GM23338 (cell line): ENCODE measurements at regions not wholly inside any gene's neighbourhood (a gene's known extent, or its start where the extent isn't known, plus 50 kb on each side); places are given as distances from the start of the nearest gene placed in this dataset.

ENCODE experiments used
- ATAC-seq: fragments of 200-7000 bp; cut with Tn5 transposase; 3 replicates; pipeline ENCODE4 v1.9.1; 2020
- DNase-seq: peaks from one replicate; pipeline ENCODE4 v3.0.0-alpha.2; 2015; ENCODE audit warnings: low spot score
- H2AFZ ChIP-seq: fragments of 200-600 bp; sonication (generic); 2 replicates; pipeline ENCODE4 v1.8.0; 2016; ENCODE audit warnings: antibody characterized with exemption, mild to moderate bottlenecking, moderate library complexity
- H3F3A ChIP-seq: fragments of 200-600 bp; sonication (generic); replicated peaks from 2 replicates; pipeline ENCODE4 v1.8.0; 2017; ENCODE audit warnings: antibody characterized with exemption, mixed run types, low read depth
- H3K27ac ChIP-seq: fragments of 200-600 bp; sonication (generic); 2 replicates; pipeline ENCODE4 v1.6.1; 2016; ENCODE audit warnings: low read depth
- H3K27me3 ChIP-seq: fragments of 200-600 bp; sonication (generic); 2 replicates; pipeline ENCODE4 v1.8.0; 2016; ENCODE audit warnings: mild to moderate bottlenecking, mixed run types, moderate library complexity; ENCODE audit not compliant: insufficient read depth
- H3K36me3 ChIP-seq: fragments of 200-600 bp; sonication (generic); 2 replicates; pipeline ENCODE4 v1.8.0; 2016; ENCODE audit warnings: mild to moderate bottlenecking; ENCODE audit not compliant: insufficient read depth
- H3K4me1 ChIP-seq: fragments of 200-600 bp; sonication (generic); 2 replicates; pipeline ENCODE4 v1.8.0; 2016; ENCODE audit warnings: mild to moderate bottlenecking, moderate library complexity; ENCODE audit not compliant: insufficient read depth
- H3K4me2 ChIP-seq: fragments of 200-600 bp; sonication (generic); 2 replicates; pipeline ENCODE4 v1.7.1; 2017; ENCODE audit warnings: mixed run types
- H3K4me3 ChIP-seq: fragments of 200-600 bp; sonication (generic); 2 replicates; pipeline ENCODE4 v1.6.1; 2016; ENCODE audit warnings: mixed run types
- H3K79me2 ChIP-seq: fragments of 200-600 bp; sonication (generic); replicated peaks from 2 replicates; pipeline ENCODE4 v1.8.0; 2017; ENCODE audit warnings: mild to moderate bottlenecking; ENCODE audit not compliant: insufficient read depth
- H3K9me2 ChIP-seq: fragments of 200-600 bp; sonication (generic); 2 replicates; pipeline ENCODE4 v1.8.0; 2017; ENCODE audit not compliant: insufficient read depth
- H4K20me1 ChIP-seq: fragments of 200-600 bp; sonication (generic); replicated peaks from 2 replicates; pipeline ENCODE4 v1.8.0; 2017; ENCODE audit warnings: mild to moderate bottlenecking; ENCODE audit not compliant: insufficient read depth
- H3K27ac Mint-ChIP-seq: 2 replicates; pipeline ENCODE4 v1.8.0; 2020; ENCODE audit warnings: inconsistent platforms, mild to moderate bottlenecking, moderate library complexity, mixed read lengths
- H3K27me3 Mint-ChIP-seq: 3 replicates; pipeline ENCODE4 v1.8.0; 2022; ENCODE audit warnings: low read depth, mild to moderate bottlenecking, moderate library complexity, mixed read lengths, inconsistent platforms; ENCODE audit not compliant: insufficient read depth, poor library complexity
- H3K36me3 Mint-ChIP-seq: 3 replicates; pipeline ENCODE4 v1.8.0; 2021; ENCODE audit warnings: low read depth, mild to moderate bottlenecking, inconsistent platforms, moderate library complexity, mixed read lengths
- H3K4me1 Mint-ChIP-seq: 3 replicates; pipeline ENCODE4 v1.8.0; 2020; ENCODE audit warnings: mild to moderate bottlenecking, inconsistent platforms, mixed read lengths
- H3K4me3 Mint-ChIP-seq: 3 replicates; pipeline ENCODE4 v1.8.0; 2021; ENCODE audit warnings: moderate library complexity, mild to moderate bottlenecking, inconsistent platforms, mixed read lengths
- H3K9me3 Mint-ChIP-seq: 3 replicates; pipeline ENCODE4 v1.8.0; 2020; ENCODE audit warnings: moderate library complexity, mild to moderate bottlenecking, inconsistent platforms, mixed read lengths
- ETS1 ChIP-seq: IDR thresholded peaks from 2 replicates; pipeline ENCODE4 v1.6.1; 2016; ENCODE audit warnings: antibody characterized with exemption
- EZH2 ChIP-seq: fragments of 200-600 bp; sonication (generic); IDR thresholded peaks from one replicate; pipeline ENCODE4 v1.8.0; 2017; ENCODE audit warnings: antibody characterized with exemption, mild to moderate bottlenecking, low read depth; ENCODE audit not compliant: unreplicated experiment
- EZH2phosphoT487 ChIP-seq: fragments of 200-600 bp; sonication (generic); IDR thresholded peaks from one replicate; pipeline ENCODE4 v1.8.1; 2018; ENCODE audit warnings: antibody characterized with exemption; ENCODE audit not compliant: unreplicated experiment
- JUNB ChIP-seq: IDR thresholded peaks from one replicate; pipeline ENCODE4 v1.6.1; 2016; ENCODE audit warnings: antibody characterized with exemption; ENCODE audit not compliant: unreplicated experiment
- NANOG ChIP-seq: IDR thresholded peaks from 2 replicates; pipeline ENCODE4 v1.6.1; 2016; ENCODE audit warnings: antibody characterized with exemption, borderline replicate concordance
- POLR2AphosphoS5 ChIP-seq: IDR thresholded peaks from 2 replicates; pipeline ENCODE4 v1.6.1; 2016; ENCODE audit warnings: antibody characterized with exemption, low read depth
- STAT1 ChIP-seq: IDR thresholded peaks from one replicate; pipeline ENCODE4 v1.6.1; 2016; ENCODE audit warnings: antibody characterized with exemption; ENCODE audit not compliant: unreplicated experiment
- ZNF331 ChIP-seq: fragments of 250-450 bp; sonication (Bioruptor Pico); IDR thresholded peaks from 2 replicates; pipeline ENCODE4 v1.5.0; 2020; ENCODE audit warnings: low read depth, mild to moderate bottlenecking, moderate library complexity
- ZNF462 ChIP-seq: fragments of 250-450 bp; sonication (Bioruptor Pico); IDR thresholded peaks from 2 replicates; pipeline ENCODE4 v1.5.0; 2020; ENCODE audit warnings: mild to moderate bottlenecking, moderate library complexity
- TF ChIP-seq, protein P1 (sequence below), 2 experiments: fragments of 200-600 bp in 1 of 2; sonication (generic) in 1 of 2; conservative IDR thresholded peaks; 2 replicates each; pipeline versions ENCODE4 v1.5.1 to v1.6.1; 2016 to 2017; ENCODE audit warnings: antibody characterized with exemption in 2 of 2, low read depth in 2 of 2, mild to moderate bottlenecking in 2 of 2, moderate library complexity in 1 of 2
- TF ChIP-seq, protein P2 (sequence below): IDR thresholded peaks from one replicate; pipeline ENCODE4 v1.6.1; 2018; ENCODE audit warnings: antibody characterized with exemption; ENCODE audit not compliant: unreplicated experiment

DNA sequence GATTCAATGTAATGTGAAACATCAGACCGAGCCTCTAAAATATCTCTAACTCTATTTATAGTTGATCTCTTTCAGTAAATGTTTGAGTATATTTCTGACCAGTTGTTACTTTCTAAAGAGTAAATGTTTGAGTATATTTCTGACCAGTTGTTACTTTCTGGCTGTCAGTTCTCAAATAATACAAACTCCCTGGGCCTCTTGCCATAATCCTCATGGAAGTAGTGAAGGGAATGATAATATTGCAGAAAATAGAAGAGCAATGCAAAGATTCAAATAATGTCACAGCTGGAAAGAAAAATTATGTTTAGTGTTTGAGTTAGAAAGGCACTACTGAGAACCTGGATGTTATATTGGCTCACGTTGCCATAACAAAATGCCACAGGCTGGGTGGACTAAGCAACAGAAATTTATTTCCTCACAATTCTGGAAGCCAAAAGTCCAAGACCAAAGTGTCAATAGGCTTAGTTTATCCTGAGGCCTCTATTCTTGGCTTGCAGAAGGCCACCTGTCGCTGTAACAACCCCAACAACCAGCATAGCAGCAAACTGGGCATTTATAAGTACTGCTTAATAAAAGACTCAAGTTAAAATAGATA, 470.6 kb upstream of the BCHE start:
- Mint-ChIP-seq H3K27ac (no peak overlapping the region), H3K4me3 (no peak overlapping the region), H3K9me3 (no peaks in the 10 kb centered on the region; the same call in 2 of the 3 replicates), H3K27me3 (no peaks in the 10 kb centered on the region), H3K36me3 (no peaks in the 10 kb centered on the region), H3K4me1 (peaks cover 8% of the 10 kb centered on the region; the same call in 2 of the 3 replicates)
- no peaks in the 10 kb centered on the region for H3K4me1 ChIP-seq
- no peaks in the 10 kb centered on the region for H3K79me2 ChIP-seq
- H3K4me2 ChIP-seq = no peak overlapping the region
- H3K4me3 ChIP-seq = no peak overlapping the region
- DNase-seq = no peak
- H2AFZ ChIP-seq = no peak overlapping the region
- no peak for TF ChIP-seq ZNF462 (CRISPR knock-in tag)
- no peak for TF ChIP-seq POLR2AphosphoS5
- TF ChIP-seq, protein P1, sequence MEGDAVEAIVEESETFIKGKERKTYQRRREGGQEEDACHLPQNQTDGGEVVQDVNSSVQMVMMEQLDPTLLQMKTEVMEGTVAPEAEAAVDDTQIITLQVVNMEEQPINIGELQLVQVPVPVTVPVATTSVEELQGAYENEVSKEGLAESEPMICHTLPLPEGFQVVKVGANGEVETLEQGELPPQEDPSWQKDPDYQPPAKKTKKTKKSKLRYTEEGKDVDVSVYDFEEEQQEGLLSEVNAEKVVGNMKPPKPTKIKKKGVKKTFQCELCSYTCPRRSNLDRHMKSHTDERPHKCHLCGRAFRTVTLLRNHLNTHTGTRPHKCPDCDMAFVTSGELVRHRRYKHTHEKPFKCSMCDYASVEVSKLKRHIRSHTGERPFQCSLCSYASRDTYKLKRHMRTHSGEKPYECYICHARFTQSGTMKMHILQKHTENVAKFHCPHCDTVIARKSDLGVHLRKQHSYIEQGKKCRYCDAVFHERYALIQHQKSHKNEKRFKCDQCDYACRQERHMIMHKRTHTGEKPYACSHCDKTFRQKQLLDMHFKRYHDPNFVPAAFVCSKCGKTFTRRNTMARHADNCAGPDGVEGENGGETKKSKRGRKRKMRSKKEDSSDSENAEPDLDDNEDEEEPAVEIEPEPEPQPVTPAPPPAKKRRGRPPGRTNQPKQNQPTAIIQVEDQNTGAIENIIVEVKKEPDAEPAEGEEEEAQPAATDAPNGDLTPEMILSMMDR (conservative IDR thresholded peaks at IDR 0.05; ENCODE audit: low read depth in 2 of 2) = no peak
- TF ChIP-seq, protein P2, sequence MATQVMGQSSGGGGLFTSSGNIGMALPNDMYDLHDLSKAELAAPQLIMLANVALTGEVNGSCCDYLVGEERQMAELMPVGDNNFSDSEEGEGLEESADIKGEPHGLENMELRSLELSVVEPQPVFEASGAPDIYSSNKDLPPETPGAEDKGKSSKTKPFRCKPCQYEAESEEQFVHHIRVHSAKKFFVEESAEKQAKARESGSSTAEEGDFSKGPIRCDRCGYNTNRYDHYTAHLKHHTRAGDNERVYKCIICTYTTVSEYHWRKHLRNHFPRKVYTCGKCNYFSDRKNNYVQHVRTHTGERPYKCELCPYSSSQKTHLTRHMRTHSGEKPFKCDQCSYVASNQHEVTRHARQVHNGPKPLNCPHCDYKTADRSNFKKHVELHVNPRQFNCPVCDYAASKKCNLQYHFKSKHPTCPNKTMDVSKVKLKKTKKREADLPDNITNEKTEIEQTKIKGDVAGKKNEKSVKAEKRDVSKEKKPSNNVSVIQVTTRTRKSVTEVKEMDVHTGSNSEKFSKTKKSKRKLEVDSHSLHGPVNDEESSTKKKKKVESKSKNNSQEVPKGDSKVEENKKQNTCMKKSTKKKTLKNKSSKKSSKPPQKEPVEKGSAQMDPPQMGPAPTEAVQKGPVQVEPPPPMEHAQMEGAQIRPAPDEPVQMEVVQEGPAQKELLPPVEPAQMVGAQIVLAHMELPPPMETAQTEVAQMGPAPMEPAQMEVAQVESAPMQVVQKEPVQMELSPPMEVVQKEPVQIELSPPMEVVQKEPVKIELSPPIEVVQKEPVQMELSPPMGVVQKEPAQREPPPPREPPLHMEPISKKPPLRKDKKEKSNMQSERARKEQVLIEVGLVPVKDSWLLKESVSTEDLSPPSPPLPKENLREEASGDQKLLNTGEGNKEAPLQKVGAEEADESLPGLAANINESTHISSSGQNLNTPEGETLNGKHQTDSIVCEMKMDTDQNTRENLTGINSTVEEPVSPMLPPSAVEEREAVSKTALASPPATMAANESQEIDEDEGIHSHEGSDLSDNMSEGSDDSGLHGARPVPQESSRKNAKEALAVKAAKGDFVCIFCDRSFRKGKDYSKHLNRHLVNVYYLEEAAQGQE = no peak
- TF ChIP-seq STAT1 = no peak
- TF ChIP-seq NANOG = no peak
- no peak for TF ChIP-seq EZH2
- no peak for TF ChIP-seq ETS1
- no peak for TF ChIP-seq JUNB
- no peak for TF ChIP-seq ZNF331
- TF ChIP-seq EZH2phosphoT487 = no peak
- ATAC-seq = no peak
- no peaks in the 10 kb centered on the region for H3K36me3 ChIP-seq
- H3K27ac ChIP-seq = no peak overlapping the region
- no peaks in the 10 kb centered on the region for H3F3A ChIP-seq
- H3K9me2 ChIP-seq = no peaks in the 10 kb centered on the region
- no peaks in the 10 kb centered on the region for H3K27me3 ChIP-seq
- H4K20me1 ChIP-seq = no peaks in the 10 kb centered on the region
